Glomerular visceral epithelial cell (primary cell): ENCODE measurements at regions not wholly inside any gene's neighbourhood (a gene's known extent, or its start where the extent isn't known, plus 50 kb on each side); places are given as distances from the start of the nearest gene placed in this dataset.

Experiments used
- DNase-seq: peaks from one replicate; pipeline ENCODE4 v3.0.0-alpha.2; 2016; ENCODE audit errors: extremely low spot score

DNA sequence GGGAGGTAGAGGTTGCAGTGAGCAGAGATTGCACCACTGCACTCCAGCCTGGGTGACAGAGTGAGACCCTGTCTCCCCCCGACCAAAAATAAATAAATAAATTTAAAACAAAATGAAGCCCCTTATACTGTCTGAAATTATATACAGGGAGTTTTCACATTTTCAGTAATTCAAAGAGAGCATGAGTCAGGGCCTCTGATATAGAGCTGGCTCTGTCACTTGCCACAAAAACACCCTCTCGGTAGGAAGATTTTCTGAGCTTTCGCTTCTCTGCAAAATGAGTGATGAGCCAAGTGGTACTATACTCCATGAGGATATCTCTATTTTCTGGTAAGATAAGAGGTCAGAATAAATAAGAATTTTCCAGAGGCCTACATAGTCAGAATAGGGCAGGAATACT is 462.9 kb downstream of the COG6 start:
- DNase-seq = no peak

GRCh38 chr13:40119852-40120251 is 464.4 kb downstream of the COG6 start:
- no peak for DNase-seq

- no peak for DNase-seq
These were observed 464.8 kb downstream of the COG6 start for GRCh38 chr13:40120288-40120687.

GRCh38 chr13:40120781-40121180 is 465.3 kb downstream of the COG6 start:
- DNase-seq = no peak

DNA sequence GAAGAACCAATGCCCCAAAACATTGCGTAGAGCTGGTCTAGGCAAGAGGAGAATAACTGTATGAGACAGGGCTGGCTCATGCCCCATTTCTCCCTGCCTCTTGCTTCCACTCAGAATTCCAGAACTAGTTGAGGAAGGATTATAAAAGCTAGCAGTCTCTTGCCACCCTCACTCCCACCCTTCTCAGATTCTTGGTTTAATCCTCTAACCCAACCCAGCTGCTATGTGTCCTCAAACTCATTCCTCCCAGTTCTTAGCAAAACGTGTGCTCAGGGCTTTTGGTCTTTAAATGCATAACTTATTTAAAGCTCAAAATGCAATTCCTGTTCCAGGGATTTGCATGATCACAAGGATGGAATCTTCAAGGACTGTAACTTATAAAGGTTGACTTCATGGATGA is 466.3 kb downstream of the COG6 start:
- DNase-seq = no peak

- DNase-seq = no peak
These were observed 468.6 kb downstream of the COG6 start for GRCh38 chr13:40123962-40124632.

DNA sequence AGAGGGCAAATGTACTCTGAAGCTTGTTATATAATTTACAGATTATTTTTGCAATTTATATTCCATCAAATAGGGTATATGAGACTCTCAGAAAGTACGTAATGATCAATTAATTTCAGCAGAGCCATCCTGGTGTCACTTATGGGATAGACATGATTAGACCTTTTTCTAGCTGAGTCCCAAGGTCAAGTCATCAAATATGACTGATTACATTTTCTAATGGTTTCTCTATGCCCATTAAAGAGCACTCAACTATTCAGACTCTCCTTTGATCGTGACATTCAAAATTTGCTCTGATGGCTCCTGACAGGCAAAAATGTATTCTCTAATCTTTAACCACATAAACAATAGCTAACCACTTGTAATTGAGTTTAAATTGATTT is 469.2 kb downstream of the COG6 start:
- DNase-seq = no peak

GRCh38 chr13:40125336-40125735 is 469.9 kb downstream of the COG6 start:
- no peak for DNase-seq

GRCh38 chr13:40126306-40127085 is 471.0 kb downstream of the COG6 start:
- DNase-seq = no peak

DNA sequence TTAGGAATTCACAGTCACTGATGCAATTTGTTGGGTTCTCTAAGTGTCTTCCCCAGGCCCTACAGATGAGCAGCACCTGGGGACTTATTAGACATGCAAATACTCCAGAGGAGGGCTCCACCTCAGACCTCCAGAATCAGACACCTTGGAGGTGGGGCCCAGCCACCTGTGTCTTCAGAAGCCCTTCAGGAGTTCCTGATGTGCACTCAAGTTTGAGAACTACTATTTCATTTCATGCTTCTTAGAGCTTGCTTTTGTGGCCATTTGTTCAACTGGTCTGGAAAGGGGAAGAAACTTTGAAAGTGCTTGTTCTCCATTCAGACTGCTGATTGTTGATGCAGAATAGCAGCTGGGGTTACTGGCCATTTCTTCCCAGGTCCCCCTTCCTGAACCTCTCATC is 472.0 kb downstream of the COG6 start:
- no peak for DNase-seq

- DNase-seq = no peak
These were observed 472.5 kb downstream of the COG6 start for GRCh38 chr13:40127925-40128324.

- DNase-seq = no peak
These were observed 474.0 kb downstream of the COG6 start for GRCh38 chr13:40129467-40129866.

- peak; percentile 15 for DNase-seq
These were observed 475.6 kb downstream of the COG6 start for GRCh38 chr13:40130871-40131636.

- DNase-seq = no peak
These were observed 476.8 kb downstream of the COG6 start for GRCh38 chr13:40132249-40132648.

- no peak for DNase-seq
These were observed 481.4 kb downstream of the COG6 start for GRCh38 chr13:40136896-40137295.

DNA sequence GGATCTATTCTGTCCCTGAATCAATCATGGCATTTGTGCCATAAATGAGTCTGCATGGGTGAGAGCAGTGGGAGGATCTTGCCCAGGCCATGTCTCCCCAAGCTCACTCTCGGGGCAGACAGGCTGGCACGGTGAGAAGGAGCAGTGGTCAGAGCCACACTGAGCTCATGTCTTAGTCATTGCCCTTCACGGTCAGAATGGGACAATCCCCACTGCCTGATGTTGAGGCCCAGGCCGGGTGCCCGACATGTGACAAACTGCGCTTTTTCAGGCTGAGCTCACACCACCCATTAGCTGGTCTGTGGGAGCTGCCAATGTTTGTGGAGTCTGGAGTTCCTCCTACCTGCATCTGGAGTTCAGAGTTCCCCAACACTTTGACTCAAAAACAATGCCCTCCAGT is 481.9 kb downstream of the COG6 start:
- no peak for DNase-seq

GRCh38 chr13:40139896-40140520 is 484.5 kb downstream of the COG6 start:
- DNase-seq = no peak

DNA sequence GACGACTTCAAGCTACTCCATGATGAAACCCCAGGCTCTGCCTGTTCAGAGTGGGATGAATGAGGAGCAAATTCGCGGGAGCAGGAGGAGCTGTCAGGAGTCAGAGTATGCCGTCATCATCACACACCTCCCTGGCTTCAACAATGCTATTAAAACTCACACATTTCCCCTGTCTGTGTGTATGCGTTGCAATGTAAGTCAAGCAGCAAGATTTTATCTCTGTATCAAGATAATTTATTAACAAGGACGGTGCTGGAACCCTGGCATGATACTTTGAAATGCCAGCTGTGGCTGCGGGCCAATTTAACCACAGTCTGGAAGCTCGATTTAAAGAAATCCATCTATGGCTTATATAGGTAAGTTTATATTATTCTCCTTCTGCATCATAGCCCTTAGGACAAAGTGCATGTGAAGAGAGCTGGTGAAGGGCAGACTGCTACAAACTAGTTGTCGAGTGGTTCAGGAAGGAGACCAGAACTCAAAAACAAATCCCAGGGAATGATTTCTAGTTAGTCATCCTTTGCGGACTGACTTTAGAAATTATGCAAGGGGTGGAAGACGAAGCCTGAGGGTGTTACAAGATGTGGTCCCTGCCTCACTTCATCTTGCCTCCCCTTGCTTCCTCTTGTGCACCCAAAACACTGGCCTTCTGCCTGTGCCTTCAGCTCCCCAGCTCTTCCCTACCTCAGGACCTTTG is 486.5 kb downstream of the COG6 start:
- DNase-seq = peak; percentile 3

DNA sequence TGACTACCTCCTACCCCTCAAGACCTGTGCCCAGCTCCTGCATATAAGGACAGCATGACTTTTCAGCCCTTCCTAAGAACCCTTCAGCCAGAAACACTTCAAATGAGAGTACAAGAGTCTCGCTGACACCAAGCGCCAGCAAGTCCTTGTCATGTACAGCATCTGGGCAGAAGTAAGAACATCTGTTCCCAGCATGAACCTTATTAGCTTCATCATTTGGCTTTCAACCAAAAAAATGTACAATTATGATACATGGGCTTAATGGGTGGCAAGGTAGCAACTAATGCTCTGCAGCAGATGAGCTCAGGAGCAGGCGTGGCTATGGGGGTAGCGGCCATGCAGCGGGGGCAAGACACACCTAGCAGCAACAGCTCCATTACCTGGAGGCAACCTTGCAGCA is 487.6 kb downstream of the COG6 start:
- no peak for DNase-seq

DNA sequence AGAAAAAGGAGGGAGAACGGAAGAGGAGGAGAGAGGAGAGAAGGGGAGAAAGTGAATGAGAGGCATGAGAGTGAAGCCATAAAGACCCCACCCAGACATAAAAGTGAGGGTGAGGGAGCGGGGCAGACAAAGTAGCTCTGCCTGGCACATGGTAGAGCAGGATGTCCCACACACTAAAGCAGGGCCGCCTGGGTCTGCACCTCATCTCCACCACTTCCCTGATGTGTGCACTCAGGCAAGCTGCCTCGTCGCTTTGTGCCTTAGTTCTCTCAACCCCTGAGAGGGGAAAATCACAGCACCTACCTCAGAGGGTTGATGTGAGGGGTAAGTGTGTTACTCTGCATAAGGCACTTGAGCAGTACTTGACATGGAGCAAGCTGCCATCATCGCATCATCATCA is 488.1 kb downstream of the COG6 start:
- no peak for DNase-seq

- DNase-seq = no peak
These were observed 489.7 kb downstream of the COG6 start for GRCh38 chr13:40145139-40145538.

DNA sequence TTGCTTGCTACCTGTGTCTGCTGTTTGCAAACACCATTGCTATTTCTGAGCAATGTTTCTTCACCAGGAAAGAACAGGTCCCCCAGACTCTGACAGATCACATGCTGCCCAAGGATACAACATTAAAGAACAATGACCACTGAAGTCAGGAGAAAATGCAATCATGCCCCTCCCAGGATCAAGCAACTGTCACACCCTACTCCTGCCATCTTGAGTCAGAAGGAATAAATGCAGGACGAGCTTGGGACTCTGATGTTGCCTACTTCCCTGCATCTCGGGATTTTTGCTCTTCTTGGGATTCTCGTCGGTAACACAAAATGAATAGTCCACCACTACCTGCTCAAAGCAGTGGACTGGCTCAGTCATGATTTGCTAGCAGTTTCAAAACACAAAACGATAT is 490.6 kb downstream of the COG6 start:
- no peak for DNase-seq
